Peyer's patch (tissue), 4 donors: ENCODE measurements at regions not wholly inside any gene's neighbourhood (a gene's known extent, or its start where the extent isn't known, plus 50 kb on each side); places are given as distances from the start of the nearest gene placed in this dataset.

Source experiments
- CTCF ChIP-seq, 6 experiments: fragments of 450-650 bp in 4 of 6; fragments of 200-600 bp in 2 of 6; sonication (generic) in 1 of 6; IDR thresholded peaks; one replicate each; pipeline ENCODE4 v1.5.1; 2017 to 2019; ENCODE audit warnings: antibody characterized with exemption in 6 of 6, mild to moderate bottlenecking in 3 of 6, moderate library complexity in 1 of 6
- POLR2A ChIP-seq, 2 donors: fragments of 450-650 bp; IDR thresholded peaks; one replicate each; pipeline ENCODE4 v1.5.1; 2017; ENCODE audit warnings: antibody characterized with exemption in 2 of 2, mild to moderate bottlenecking in 2 of 2, moderate library complexity in 2 of 2

- no peak for TF ChIP-seq CTCF (IDR thresholded peaks at IDR 0.05)
- no peak for TF ChIP-seq POLR2A (IDR thresholded peaks at IDR 0.05)
Observed at GRCh38 chr4:154998773-154999172, 209.7 kb upstream of the NPY2R start.
